ENCODE measurements at regions not wholly inside any gene's neighbourhood (a gene's known extent, or its start where the extent isn't known, plus 50 kb on each side); places are given as distances from the start of the nearest gene placed in this dataset.
"Not testable (repeated sequence)": the region's sequence is repeated elsewhere in the genome, so short reads cannot be mapped to it uniquely, and the experiment has no call there.

GRCh38 chr4:45467157-45467556, 656.7 kb downstream of the GABRG1 start:
- H3K4me3 ChIP-seq (ENCODE audit: low read length), result no peak overlapping the region
- no peaks in the 10 kb centered on the region for H3K9me3 ChIP-seq (ENCODE audit: low read length)
- H3K9me2 ChIP-seq (ENCODE audit: insufficient read depth, low read length), result no peaks in the 10 kb centered on the region
- no peaks in the 10 kb centered on the region for H3F3A ChIP-seq (ENCODE audit: insufficient read depth, low read length, poor library complexity, severe bottlenecking)
- no peaks in the 10 kb centered on the region for H3K36me3 ChIP-seq (ENCODE audit: insufficient read depth, low read length)
- H3K4me2 ChIP-seq (ENCODE audit: low read length), result no peak overlapping the region
- H3K27me3 ChIP-seq (ENCODE audit: insufficient read depth, low read depth, low read length), result no peaks in the 10 kb centered on the region
- no peak overlapping the region for H2AFZ ChIP-seq (ENCODE audit: low read depth, low read length)
- no peaks in the 10 kb centered on the region for H4K20me1 ChIP-seq (ENCODE audit: insufficient read depth)
- no peak overlapping the region for H3K9ac ChIP-seq (ENCODE audit: low read length)
- TF ChIP-seq POLR2AphosphoS5 (IDR thresholded peaks at IDR 0.05) (no peak), SMC3 (conservative IDR thresholded peaks at IDR 0.05; ENCODE audit: poor library complexity) (no peak), MXI1 (conservative IDR thresholded peaks at IDR 0.05; ENCODE audit: poor library complexity, severe bottlenecking) (no peak), EZH2 (IDR thresholded peaks at IDR 0.05; ENCODE audit: borderline replicate concordance, insufficient read depth, low read length, poor library complexity, severe bottlenecking) (no peak), EP300 (conservative IDR thresholded peaks at IDR 0.05; ENCODE audit: poor library complexity, severe bottlenecking) (no peak), REST (IDR thresholded peaks at IDR 0.05; ENCODE audit: borderline replicate concordance) (no peak), RAD21 (conservative IDR thresholded peaks at IDR 0.05) (no peak), TAF1 (IDR thresholded peaks at IDR 0.05; ENCODE audit: low read depth) (no peak)
- TF ChIP-seq, protein P1, sequence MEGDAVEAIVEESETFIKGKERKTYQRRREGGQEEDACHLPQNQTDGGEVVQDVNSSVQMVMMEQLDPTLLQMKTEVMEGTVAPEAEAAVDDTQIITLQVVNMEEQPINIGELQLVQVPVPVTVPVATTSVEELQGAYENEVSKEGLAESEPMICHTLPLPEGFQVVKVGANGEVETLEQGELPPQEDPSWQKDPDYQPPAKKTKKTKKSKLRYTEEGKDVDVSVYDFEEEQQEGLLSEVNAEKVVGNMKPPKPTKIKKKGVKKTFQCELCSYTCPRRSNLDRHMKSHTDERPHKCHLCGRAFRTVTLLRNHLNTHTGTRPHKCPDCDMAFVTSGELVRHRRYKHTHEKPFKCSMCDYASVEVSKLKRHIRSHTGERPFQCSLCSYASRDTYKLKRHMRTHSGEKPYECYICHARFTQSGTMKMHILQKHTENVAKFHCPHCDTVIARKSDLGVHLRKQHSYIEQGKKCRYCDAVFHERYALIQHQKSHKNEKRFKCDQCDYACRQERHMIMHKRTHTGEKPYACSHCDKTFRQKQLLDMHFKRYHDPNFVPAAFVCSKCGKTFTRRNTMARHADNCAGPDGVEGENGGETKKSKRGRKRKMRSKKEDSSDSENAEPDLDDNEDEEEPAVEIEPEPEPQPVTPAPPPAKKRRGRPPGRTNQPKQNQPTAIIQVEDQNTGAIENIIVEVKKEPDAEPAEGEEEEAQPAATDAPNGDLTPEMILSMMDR (IDR thresholded peaks at IDR 0.05; ENCODE audit: poor library complexity, severe bottlenecking), result no peak
- H3K27ac ChIP-seq (ENCODE audit: low read length), result no peak overlapping the region
- no peaks in the 10 kb centered on the region for H3K79me2 ChIP-seq (replicated peaks; ENCODE audit: insufficient read depth, low read length)

DNA sequence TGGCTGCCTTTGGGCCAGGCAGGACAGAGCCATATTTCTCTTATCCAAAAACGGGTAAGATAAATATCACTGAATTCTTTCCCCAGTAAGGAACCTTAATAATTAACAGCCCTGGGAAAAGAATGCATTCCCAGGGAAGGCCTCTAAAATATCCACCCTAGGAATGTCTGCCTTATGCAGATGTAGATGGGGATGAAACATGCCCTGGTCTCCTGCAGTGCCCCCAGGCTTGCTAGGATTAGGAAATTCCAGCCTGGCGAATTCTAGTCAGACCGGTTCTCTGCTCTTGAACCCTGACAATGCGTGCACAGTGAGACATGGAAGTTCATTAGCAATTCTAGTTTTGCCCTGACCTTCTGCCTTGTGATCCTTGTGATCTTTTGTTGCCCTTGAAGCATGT, 663.7 kb downstream of the GABRG1 start:
- not testable (repeated sequence) for H2AFZ ChIP-seq (ENCODE audit: low read depth, low read length); H3K79me2 ChIP-seq (replicated peaks; ENCODE audit: insufficient read depth, low read length); H3F3A ChIP-seq (ENCODE audit: insufficient read depth, low read length, poor library complexity, severe bottlenecking); H3K4me2 ChIP-seq (ENCODE audit: low read length); H3K9me2 ChIP-seq (ENCODE audit: insufficient read depth, low read length); H3K27ac ChIP-seq (ENCODE audit: low read length); H3K27me3 ChIP-seq (ENCODE audit: insufficient read depth, low read depth, low read length); H3K36me3 ChIP-seq (ENCODE audit: insufficient read depth, low read length); H4K20me1 ChIP-seq (ENCODE audit: insufficient read depth); H3K4me3 ChIP-seq (ENCODE audit: low read length); H3K9ac ChIP-seq (ENCODE audit: low read length); H3K9me3 ChIP-seq (ENCODE audit: low read length)

DNA sequence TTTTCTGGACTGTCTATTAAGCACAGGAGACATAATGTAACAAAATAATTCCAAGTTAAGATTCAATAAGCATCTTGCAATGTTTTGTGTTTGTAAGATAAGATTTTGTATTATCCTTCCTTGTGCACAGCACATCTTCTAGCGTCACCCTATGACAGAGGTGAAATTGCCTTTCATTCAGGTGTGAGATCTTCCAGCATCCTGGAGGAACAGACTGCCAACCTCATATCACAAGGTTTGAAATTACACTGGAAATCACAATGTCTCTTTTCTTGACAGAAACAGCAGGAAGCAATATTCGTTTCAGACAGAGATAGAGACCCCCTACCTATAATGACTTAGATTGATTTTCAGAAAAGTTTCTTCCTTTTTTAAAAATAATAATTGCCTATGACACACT, 668.6 kb downstream of the GABRG1 start:
- TF ChIP-seq TAF1 (IDR thresholded peaks at IDR 0.05; ENCODE audit: low read depth), result no peak
- no peak for TF ChIP-seq MXI1 (conservative IDR thresholded peaks at IDR 0.05; ENCODE audit: poor library complexity, severe bottlenecking)
- TF ChIP-seq, protein P1 (IDR thresholded peaks at IDR 0.05; ENCODE audit: poor library complexity, severe bottlenecking), result peak; percentile 36
- TF ChIP-seq RAD21 (conservative IDR thresholded peaks at IDR 0.05), result peak; percentile 53
- no peak for TF ChIP-seq EZH2 (IDR thresholded peaks at IDR 0.05; ENCODE audit: borderline replicate concordance, insufficient read depth, low read length, poor library complexity, severe bottlenecking)
- peak; percentile 85 for TF ChIP-seq REST (IDR thresholded peaks at IDR 0.05; ENCODE audit: borderline replicate concordance)
- TF ChIP-seq SMC3 (conservative IDR thresholded peaks at IDR 0.05; ENCODE audit: poor library complexity), result peak; percentile 36
- TF ChIP-seq EP300 (conservative IDR thresholded peaks at IDR 0.05; ENCODE audit: poor library complexity, severe bottlenecking), result peak; percentile 96
- TF ChIP-seq POLR2AphosphoS5 (IDR thresholded peaks at IDR 0.05), result peak; percentile 85
- Histone ChIP-seq H3K4me3 (ENCODE audit: low read length) (peak overlapping the region; percentile 4), H4K20me1 (ENCODE audit: insufficient read depth) (no peaks in the 10 kb centered on the region), H3F3A (ENCODE audit: insufficient read depth, low read length, poor library complexity, severe bottlenecking) (peaks cover 3% of the 10 kb centered on the region), H3K27ac (ENCODE audit: low read length) (peak overlapping the region; percentile 68), H3K79me2 (replicated peaks; ENCODE audit: insufficient read depth, low read length) (no peaks in the 10 kb centered on the region), H3K36me3 (ENCODE audit: insufficient read depth, low read length) (no peaks in the 10 kb centered on the region), H2AFZ (ENCODE audit: low read depth, low read length) (no peak overlapping the region), H3K9ac (ENCODE audit: low read length) (no peak overlapping the region), H3K27me3 (ENCODE audit: insufficient read depth, low read depth, low read length) (no peaks in the 10 kb centered on the region), H3K4me2 (ENCODE audit: low read length) (peak overlapping the region; percentile 41), H3K9me2 (ENCODE audit: insufficient read depth, low read length) (no peaks in the 10 kb centered on the region), H3K9me3 (ENCODE audit: low read length) (no peaks in the 10 kb centered on the region)
